Fibroblast of skin of right quadriceps (primary cell): ENCODE measurements at regions not wholly inside any gene's neighbourhood (a gene's known extent, or its start where the extent isn't known, plus 50 kb on each side); places are given as distances from the start of the nearest gene placed in this dataset.

Source experiments
- DNase-seq: peaks from one replicate; pipeline ENCODE4 v3.0.0-alpha.2; 2013

- DNase-seq, result no peak
Measured at GRCh38 chrX:63993936-63994335, 208.9 kb upstream of the ARHGEF9 start.

DNA sequence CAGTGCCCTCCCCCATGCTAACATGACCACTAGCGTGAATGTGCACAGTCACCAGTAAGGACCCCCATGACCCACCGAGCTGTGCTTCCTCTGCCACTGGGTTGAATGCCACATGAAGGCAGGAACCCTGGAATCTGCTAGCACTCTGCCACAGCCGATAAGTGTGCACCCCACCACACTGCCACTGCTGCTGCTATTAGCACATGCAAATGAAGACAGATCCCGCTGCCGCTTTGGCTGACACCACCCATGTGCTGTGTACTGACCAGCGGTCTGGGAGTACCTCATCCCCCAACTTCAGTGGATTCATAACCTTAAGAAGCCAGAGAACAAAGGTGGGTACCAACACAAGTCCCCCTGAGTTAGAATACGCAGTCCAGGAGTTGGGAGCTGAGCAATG is 200.9 kb upstream of the ARHGEF9 start:
- no peak for DNase-seq

GRCh38 chrX:63979480-63979879 is 194.5 kb upstream of the ARHGEF9 start:
- no peak for DNase-seq

- DNase-seq, result no peak
Measured at GRCh38 chrX:63967551-63967950, 182.5 kb upstream of the ARHGEF9 start.

GRCh38 chrX:63963095-63963784 is 178.2 kb upstream of the ARHGEF9 start:
- DNase-seq, result no peak

GRCh38 chrX:63961964-63962363 is 176.9 kb upstream of the ARHGEF9 start:
- no peak for DNase-seq

GRCh38 chrX:63959975-63960374 is 175.0 kb upstream of the ARHGEF9 start:
- DNase-seq, result no peak

GRCh38 chrX:63958134-63958865 is 173.3 kb upstream of the ARHGEF9 start:
- no peak for DNase-seq

DNA sequence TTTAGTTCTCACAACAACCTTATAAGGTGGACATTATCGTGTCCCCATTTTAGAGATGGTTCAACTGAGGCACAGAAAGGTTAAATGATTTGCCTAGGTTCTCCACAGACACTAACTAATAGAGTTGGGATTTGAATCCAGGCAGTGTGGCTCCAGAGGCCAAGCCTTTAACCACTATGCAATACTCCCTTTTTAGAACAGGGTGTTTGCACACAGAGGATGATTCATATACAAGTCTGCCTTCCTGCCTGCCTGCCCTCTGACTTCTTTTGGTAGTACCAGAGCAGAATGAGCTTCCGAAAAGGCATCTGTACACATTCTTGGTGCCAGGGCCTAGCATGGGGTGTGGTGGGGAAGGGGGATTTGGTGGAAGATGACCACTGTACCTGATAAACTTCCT is 150.8 kb upstream of the ARHGEF9 start:
- no peak for DNase-seq

DNA sequence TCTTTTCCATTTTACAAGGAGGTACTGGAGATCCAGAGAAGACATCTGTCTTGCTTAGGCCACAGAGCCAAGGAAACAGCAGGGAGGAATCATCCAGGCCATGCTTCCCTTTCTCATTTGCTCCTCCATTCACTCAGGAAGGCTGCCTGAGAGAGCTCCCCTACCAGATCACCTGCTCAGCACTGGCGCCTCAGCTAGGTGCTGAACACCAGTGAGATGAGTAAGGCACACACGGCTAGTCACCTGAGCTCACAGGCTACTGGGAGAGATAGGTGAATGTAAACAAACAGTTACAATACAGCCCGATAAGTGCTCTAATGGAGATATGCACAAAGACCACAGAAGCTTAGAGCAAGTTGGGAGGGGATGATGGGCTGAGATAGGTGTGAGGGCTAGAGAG is 149.8 kb upstream of the ARHGEF9 start:
- DNase-seq, result no peak

GRCh38 chrX:63934160-63934559 is 149.1 kb upstream of the ARHGEF9 start:
- no peak for DNase-seq

DNA sequence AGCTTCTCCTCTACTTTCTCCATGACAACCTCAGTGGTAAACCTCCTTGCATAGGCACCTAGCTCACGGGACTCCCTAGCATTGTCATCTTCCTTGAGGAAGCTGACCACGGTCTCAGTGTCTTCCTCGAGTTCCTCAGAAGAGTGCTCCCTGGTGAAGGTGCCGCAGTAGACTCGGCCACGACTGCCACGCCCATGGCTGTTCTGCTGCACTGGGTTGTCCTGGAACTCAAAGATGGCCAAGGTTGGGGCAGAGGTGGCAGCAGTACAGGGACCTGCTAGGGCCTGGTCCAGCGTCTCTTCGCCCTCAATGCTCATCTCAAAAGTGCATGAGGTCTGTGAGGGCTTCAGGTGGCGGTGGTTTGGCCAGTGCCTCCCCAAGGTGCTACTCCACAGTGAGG is 147.9 kb upstream of the ARHGEF9 start:
- no peak for DNase-seq

GRCh38 chrX:63932006-63932405 is 147.0 kb upstream of the ARHGEF9 start:
- no peak for DNase-seq

DNA sequence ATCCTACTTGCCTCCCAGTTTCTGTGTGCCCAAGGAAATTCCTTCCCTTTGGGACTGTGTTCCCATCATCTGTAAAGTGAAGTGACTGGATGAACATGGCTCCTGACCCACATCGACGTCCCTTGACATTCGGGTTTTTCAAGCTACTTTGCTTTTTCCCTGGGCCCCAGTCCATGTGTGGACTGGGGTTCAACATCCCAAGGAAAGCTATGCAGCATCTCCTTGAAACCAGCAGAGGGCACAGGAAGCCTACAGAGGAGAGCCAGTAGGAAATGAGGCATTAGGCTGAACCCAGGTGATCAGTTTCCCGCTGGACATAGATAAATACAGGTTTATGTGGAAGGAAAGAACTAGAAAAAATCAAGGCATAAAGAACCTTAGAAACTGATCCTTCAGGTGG is 145.1 kb upstream of the ARHGEF9 start:
- no peak for DNase-seq

- DNase-seq, result no peak
Measured at GRCh38 chrX:63929608-63930007, 144.6 kb upstream of the ARHGEF9 start.

DNA sequence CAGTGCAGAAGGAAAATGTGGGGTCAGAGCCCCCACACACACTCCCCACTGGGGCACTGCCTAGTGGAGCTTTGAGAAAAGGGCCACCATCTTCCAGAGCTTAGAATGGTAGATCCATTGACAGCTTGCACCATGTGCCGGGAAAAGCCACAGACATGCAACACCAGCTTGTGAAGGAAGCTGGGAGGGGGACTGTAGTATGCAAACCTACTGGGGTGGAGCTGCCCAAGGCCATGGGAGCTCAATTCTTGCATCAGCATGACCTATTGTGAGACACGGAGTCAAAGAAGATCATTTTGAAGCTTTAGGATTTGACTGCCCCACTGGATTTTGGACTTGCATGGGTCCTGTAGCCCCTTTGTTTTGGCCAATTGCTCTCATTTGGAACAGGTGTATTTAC is 142.8 kb upstream of the ARHGEF9 start:
- DNase-seq, result no peak

GRCh38 chrX:63922221-63922620 is 137.2 kb upstream of the ARHGEF9 start:
- peak; percentile 3 for DNase-seq

GRCh38 chrX:63920875-63921274 is 135.9 kb upstream of the ARHGEF9 start:
- DNase-seq, result no peak

GRCh38 chrX:63919081-63919480 is 134.1 kb upstream of the ARHGEF9 start:
- DNase-seq, result no peak

- no peak for DNase-seq
Measured at GRCh38 chrX:63918611-63919010, 133.6 kb upstream of the ARHGEF9 start.

- DNase-seq, result no peak
Measured at GRCh38 chrX:63917296-63917695, 132.3 kb upstream of the ARHGEF9 start.

DNA sequence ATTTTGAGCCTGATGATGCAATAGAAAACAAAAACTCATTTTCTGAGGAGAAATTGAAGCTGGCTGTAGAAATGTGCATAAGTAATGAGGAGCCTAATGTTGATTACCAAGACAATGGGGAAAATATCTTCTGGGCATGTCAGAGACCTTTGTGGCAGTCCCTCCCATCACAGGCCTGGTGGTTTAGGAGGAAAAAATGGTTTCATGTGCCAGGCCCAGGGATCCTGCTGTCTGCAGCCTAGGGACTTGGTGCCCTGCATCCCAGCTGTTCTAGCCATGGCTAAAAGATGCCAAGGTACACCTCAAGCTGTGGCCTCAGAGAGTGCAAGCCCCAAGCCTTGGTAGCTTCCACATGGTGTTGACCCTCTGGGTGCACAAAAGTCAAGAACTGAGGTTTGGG is 128.7 kb upstream of the ARHGEF9 start:
- DNase-seq, result no peak

GRCh38 chrX:63889001-63889400 is 104.0 kb upstream of the ARHGEF9 start:
- peak; percentile 6 for DNase-seq
